HL-60 (cell line): ENCODE measurements at regions not wholly inside any gene's neighbourhood (a gene's known extent, or its start where the extent isn't known, plus 50 kb on each side); places are given as distances from the start of the nearest gene placed in this dataset.

Source experiments
- DNase-seq, 2 experiments: peaks; one replicate each; pipeline ENCODE4 v3.0.0-alpha.2; 2010 to 2020; ENCODE audit warnings: low read depth in 1 of 2, low spot score in 1 of 2
- H3K27ac ChIP-seq: fragments of 250-450 bp; sonication (Bioruptor Pico); replicated peaks from 2 replicates; pipeline ENCODE4 v1.5.1; 2020; ENCODE audit warnings: mild to moderate bottlenecking, moderate library complexity
- H3K27me3 ChIP-seq: fragments of 250-450 bp; sonication (Bioruptor Pico); 2 replicates; pipeline ENCODE4 v1.5.1; 2021; ENCODE audit warnings: mild to moderate bottlenecking, moderate library complexity; ENCODE audit not compliant: insufficient read depth, poor library complexity, severe bottlenecking
- H3K4me3 ChIP-seq: replicated peaks from 2 replicates; pipeline ENCODE4 v1.5.1; 2011; ENCODE audit warnings: mild to moderate bottlenecking, control low read depth, low read length; ENCODE audit not compliant: insufficient read depth
- GABPA ChIP-seq: IDR thresholded peaks from 2 replicates; pipeline ENCODE4 v1.6.1; 2012; ENCODE audit warnings: low read depth
- POLR2AphosphoS5 ChIP-seq: IDR thresholded peaks from 2 replicates; pipeline ENCODE4 v1.6.1; 2012; ENCODE audit warnings: low read depth
- SPI1 ChIP-seq: IDR thresholded peaks from 2 replicates; pipeline ENCODE4 v1.6.1; 2012; ENCODE audit warnings: low read depth, mild to moderate bottlenecking, borderline replicate concordance
- TF ChIP-seq, protein P1 (sequence below): IDR thresholded peaks from 2 replicates; pipeline ENCODE4 v1.6.1; 2012; ENCODE audit warnings: low read depth; ENCODE audit not compliant: insufficient replicate concordance
- TF ChIP-seq, protein P2 (sequence below): IDR thresholded peaks from one replicate; pipeline ENCODE4 v1.5.1; 2011; ENCODE audit warnings: low read length, control low read depth, inconsistent platforms; ENCODE audit not compliant: insufficient read depth

DNA sequence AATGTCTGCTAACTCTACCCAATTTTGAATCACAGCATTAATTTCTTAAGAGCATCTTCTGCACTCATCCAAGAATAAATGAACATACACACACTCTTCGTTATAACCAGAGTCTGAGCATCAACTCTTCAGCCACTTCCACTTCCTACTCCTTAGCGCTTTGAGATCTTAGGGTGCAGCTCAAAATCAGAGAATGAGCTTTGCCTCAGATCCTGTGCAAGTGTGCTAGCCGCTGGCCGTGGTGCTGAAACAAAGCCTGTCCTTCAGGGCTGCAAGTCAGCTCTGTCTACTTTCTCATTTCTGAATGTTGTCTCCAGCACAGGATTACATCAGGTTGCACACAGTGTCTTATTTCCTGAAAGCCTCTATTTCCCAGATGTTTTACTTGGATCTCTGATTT, 165.4 kb downstream of the AIPL1 start:
- TF ChIP-seq, protein P1, sequence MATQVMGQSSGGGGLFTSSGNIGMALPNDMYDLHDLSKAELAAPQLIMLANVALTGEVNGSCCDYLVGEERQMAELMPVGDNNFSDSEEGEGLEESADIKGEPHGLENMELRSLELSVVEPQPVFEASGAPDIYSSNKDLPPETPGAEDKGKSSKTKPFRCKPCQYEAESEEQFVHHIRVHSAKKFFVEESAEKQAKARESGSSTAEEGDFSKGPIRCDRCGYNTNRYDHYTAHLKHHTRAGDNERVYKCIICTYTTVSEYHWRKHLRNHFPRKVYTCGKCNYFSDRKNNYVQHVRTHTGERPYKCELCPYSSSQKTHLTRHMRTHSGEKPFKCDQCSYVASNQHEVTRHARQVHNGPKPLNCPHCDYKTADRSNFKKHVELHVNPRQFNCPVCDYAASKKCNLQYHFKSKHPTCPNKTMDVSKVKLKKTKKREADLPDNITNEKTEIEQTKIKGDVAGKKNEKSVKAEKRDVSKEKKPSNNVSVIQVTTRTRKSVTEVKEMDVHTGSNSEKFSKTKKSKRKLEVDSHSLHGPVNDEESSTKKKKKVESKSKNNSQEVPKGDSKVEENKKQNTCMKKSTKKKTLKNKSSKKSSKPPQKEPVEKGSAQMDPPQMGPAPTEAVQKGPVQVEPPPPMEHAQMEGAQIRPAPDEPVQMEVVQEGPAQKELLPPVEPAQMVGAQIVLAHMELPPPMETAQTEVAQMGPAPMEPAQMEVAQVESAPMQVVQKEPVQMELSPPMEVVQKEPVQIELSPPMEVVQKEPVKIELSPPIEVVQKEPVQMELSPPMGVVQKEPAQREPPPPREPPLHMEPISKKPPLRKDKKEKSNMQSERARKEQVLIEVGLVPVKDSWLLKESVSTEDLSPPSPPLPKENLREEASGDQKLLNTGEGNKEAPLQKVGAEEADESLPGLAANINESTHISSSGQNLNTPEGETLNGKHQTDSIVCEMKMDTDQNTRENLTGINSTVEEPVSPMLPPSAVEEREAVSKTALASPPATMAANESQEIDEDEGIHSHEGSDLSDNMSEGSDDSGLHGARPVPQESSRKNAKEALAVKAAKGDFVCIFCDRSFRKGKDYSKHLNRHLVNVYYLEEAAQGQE: peak; percentile 95
- TF ChIP-seq, protein P2, sequence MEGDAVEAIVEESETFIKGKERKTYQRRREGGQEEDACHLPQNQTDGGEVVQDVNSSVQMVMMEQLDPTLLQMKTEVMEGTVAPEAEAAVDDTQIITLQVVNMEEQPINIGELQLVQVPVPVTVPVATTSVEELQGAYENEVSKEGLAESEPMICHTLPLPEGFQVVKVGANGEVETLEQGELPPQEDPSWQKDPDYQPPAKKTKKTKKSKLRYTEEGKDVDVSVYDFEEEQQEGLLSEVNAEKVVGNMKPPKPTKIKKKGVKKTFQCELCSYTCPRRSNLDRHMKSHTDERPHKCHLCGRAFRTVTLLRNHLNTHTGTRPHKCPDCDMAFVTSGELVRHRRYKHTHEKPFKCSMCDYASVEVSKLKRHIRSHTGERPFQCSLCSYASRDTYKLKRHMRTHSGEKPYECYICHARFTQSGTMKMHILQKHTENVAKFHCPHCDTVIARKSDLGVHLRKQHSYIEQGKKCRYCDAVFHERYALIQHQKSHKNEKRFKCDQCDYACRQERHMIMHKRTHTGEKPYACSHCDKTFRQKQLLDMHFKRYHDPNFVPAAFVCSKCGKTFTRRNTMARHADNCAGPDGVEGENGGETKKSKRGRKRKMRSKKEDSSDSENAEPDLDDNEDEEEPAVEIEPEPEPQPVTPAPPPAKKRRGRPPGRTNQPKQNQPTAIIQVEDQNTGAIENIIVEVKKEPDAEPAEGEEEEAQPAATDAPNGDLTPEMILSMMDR: no peak
- Histone ChIP-seq H3K27me3 (no peaks in the 10 kb centered on the region), H3K4me3 (no peak overlapping the region), H3K27ac (no peak overlapping the region)
- peak in 1 of 2 experiments; percentile 1 for DNase-seq

DNA sequence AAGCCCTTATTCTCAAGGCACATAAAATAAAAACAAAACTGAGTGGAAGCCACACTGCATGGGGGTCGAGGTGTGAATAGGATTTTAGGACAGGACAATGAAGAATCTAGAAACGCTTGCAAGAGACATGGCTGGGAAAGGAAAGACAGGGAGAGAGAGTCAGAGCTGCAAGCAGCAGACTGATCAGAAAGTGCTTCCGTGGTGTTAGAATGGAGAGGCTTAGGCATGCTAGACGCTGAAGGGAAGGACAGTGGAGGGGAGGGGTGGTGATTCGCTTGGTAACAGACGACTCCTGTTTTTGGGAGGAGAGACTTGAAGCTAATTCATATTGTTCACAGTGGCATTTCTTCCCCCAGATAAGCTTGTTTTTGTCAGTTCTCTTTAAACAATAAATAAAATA, 173.5 kb downstream of the AIPL1 start:
- H3K27ac ChIP-seq: no peak overlapping the region

DNA sequence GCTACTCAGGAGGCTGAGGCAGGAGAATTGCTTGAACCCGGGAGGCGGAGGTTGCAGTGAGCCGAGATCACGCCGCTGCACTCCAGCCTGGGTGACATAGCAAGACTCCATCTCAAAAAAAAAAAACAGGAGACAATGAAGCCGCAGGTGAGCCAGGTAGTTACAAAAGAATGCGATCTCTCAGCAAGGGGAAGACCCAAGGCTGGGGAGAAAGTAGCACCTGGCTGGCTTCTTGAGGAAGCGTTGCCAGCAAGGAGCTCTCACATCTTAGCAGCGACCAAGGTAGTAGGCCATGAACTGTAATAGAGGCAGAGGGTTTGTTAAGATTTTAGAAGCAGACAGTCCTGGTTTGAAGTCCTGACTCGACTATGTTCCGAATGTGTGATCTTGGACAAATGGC, 175.0 kb downstream of the AIPL1 start:
- Histone ChIP-seq H3K27ac (no peak overlapping the region), H3K27me3 (no peaks in the 10 kb centered on the region), H3K4me3 (no peak overlapping the region)
- TF ChIP-seq, protein P1: no peak
- TF ChIP-seq POLR2AphosphoS5 (no peak), SPI1 (no peak), GABPA (no peak)
- TF ChIP-seq, protein P2: no peak
- DNase-seq: no peak

More for the DNA sequence above, 173.5 kb downstream of the AIPL1 start:
- Histone ChIP-seq H3K4me3 (no peak overlapping the region), H3K27me3 (no peaks in the 10 kb centered on the region)
- DNase-seq: no peak
- TF ChIP-seq, protein P2: no peak
- no peak for TF ChIP-seq SPI1
- TF ChIP-seq, protein P1: no peak
- TF ChIP-seq POLR2AphosphoS5: no peak
- TF ChIP-seq GABPA: no peak
